ENCODE measurements at regions not wholly inside any gene's neighbourhood (a gene's known extent, or its start where the extent isn't known, plus 50 kb on each side); places are given as distances from the start of the nearest gene placed in this dataset.
"Not testable (repeated sequence)": the region's sequence is repeated elsewhere in the genome, so short reads cannot be mapped to it uniquely, and the experiment has no call there.

GRCh38 chr6:84821314-84821713 is 56.9 kb upstream of the TBX18 start:
- DNase-seq, result not testable (repeated sequence)

DNA sequence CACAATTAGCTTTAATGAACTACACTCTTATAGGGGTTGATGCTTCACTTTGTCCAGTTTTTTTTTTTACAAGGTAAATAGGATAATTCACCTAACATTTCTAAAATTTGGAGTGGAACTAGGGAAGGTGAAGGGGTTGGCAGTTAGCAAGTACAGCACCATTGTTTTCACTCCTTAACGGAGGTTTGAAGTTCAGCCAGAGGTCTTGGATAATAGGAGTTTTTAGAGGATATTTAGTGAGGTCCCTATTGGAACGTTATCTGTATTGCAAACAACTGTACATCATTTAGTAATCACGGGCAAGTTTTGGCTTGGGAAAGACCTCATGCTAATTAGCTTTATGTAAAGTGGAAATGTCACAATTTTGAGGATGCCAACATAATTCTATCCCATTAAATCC is 52.3 kb upstream of the TBX18 start:
- no peak for DNase-seq

GRCh38 chr6:84815896-84816735 is 51.7 kb upstream of the TBX18 start:
- DNase-seq, result no peak
